ENCODE measurements at regions not wholly inside any gene's neighbourhood (a gene's known extent, or its start where the extent isn't known, plus 50 kb on each side); places are given as distances from the start of the nearest gene placed in this dataset.

GRCh38 chr5:124924729-124925128 is 178.3 kb upstream of the ZNF608 start:
- DNase-seq (ENCODE audit: low read depth in 3 of 3), result no peak

DNA sequence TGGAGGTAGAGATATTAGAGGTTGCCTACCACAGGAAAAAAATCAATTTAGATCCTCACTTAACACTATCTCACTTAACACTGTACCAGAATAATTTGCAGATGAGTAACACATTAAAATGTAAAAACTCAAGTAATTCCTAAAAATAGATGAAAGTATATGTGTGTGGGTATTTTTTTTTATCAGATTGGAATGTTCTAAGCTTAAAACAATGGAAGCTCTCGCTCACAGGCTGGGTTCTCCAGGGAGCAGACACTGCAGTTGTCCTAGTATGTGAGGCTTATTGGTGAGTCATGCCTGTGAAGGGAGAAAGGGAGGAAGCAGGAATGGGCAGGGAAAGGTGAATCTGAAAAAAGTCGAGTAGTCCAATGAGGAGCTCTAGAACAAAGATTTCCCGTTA is 181.3 kb upstream of the ZNF608 start:
- DNase-seq (ENCODE audit: low read depth in 3 of 3), result no peak

GRCh38 chr5:124929000-124929399 is 182.6 kb upstream of the ZNF608 start:
- DNase-seq (ENCODE audit: low read depth in 3 of 3), result no peak

DNA sequence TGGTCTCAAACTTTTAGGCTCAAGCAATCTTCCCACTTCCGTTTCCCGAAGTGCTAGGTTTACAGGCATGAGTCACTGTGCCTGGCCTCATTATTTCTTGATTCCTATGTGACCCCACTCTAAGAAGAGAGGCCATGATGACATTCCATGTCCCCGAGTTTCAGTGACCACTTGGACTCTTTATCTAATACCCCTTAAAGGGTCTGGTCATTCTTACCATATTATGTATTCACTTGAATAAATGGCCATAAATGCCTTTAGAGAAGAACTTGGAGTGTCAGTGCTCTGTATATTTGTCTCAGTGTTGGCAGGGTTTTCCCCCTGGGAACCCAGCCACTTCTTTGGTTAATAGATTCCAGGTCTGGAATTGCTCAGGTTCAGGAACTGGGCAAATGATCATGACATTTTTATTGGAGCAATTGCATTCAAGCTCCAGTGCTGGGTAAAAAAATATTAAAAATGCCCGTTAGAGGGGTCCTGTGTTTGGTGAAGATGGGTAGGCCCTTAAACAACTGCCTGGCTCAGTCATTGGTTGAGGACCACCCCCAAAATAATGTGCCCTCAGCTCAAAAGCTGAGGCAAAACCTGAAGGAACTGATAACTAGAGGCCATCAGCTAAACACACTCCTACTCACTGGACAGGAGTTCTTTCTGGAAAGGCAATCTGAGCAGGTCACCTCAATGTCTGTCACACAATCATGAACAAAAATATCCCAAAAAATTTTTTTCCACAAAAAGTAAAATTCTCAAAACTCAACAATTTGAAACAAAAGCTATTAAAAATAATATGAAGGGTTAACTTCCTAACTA is 186.6 kb upstream of the ZNF608 start:
- DNase-seq (ENCODE audit: low read depth in 3 of 3), result no peak

GRCh38 chr5:124935065-124935464 is 188.6 kb upstream of the ZNF608 start:
- DNase-seq (ENCODE audit: low read depth in 3 of 3), result no peak

DNA sequence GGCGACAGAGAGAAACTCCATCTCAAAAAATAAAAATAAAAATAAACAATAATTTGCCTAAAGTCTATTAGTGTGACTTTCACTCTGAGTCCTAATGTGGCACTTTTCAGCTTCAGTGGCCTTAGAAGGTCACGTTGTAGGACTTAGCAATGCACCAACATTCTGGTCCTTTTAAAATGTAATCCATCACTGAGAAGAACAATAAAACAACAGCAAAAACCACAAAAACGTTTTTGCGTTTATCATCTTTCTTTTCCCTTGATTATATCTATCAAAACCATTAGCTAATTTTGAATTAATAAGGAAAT is 190.1 kb upstream of the ZNF608 start:
- DNase-seq (ENCODE audit: low read depth in 3 of 3), result no peak

- DNase-seq (ENCODE audit: low read depth in 3 of 3), result no peak
Observed at GRCh38 chr5:124941051-124942049, 194.9 kb upstream of the ZNF608 start.

- no peak for DNase-seq (ENCODE audit: low read depth in 3 of 3)
Observed at GRCh38 chr5:124948062-124948753, 201.8 kb upstream of the ZNF608 start.

DNA sequence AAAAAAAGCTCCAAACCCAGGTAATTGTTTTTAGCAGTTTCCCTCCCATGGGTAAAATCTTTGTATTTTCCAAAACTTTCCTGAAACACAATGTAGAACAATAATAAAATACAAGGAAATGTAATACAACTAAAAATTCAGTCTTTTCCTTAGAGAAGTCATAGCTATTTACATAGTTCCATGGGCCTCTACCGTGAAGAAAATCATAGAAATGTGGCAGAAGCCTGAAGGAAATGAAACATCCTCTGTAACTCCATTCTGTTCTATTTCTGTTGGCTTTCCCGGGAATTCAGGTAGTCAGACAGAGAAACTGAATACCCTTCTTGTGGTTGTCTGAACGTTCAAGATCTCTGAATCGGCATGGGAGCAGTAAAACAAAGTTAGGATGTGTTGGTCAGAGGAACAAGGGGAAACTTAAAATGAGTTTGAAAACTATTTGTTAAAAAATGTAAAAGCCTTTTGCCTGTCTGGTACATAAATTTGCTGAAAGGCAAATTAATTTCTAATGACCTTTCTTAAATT is 202.4 kb upstream of the ZNF608 start:
- no peak for DNase-seq (ENCODE audit: low read depth in 3 of 3)

- no peak for DNase-seq (ENCODE audit: low read depth in 3 of 3)
Observed at GRCh38 chr5:124949862-124950261, 203.4 kb upstream of the ZNF608 start.

- DNase-seq (ENCODE audit: low read depth in 3 of 3), result no peak
Observed at GRCh38 chr5:124951105-124951504, 204.7 kb upstream of the ZNF608 start.

DNA sequence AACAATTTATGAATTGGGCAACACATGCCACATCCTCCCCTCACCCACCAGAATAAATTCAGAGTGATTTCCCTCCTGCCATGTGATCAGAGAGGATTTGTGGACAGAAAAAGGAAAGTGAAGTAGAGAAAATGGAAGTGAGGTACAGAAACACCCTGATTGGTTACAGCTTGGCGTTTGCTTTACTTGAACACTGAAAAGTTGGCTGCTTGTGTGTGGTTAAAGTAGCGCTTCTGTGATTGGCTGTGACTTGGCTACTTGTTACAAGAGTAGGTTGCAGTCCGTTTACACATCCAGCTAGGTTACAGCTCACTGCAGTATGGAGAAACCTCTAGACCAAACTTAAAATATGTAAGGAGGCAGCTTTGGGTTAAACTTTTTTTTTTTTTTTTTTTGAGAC is 205.2 kb upstream of the ZNF608 start:
- DNase-seq (ENCODE audit: low read depth in 3 of 3), result no peak

DNA sequence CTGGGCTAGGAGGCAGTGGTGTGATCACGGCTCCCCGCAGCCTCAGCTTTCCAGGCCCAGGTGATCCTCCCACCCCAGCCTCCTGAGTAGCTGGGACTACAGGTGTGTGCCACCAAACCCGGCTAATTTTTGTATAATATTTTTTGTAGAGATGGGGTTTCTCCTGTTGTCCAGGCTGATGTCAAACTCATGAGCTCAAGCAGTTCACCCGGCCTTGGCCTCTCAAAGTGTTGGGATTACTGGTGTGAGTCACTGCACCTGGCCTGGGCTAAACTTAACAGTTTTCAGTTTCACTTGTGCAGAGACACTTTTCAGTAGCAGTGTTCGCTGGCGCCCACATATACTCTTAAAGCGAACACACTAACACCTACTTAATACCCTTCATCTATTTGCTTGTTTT is 205.6 kb upstream of the ZNF608 start:
- no peak for DNase-seq (ENCODE audit: low read depth in 3 of 3)

- no peak for DNase-seq (ENCODE audit: low read depth in 3 of 3)
Observed at GRCh38 chr5:124952566-124952965, 206.1 kb upstream of the ZNF608 start.

GRCh38 chr5:124954784-124955183 is 208.3 kb upstream of the ZNF608 start:
- no peak for DNase-seq (ENCODE audit: low read depth in 3 of 3)

- DNase-seq (ENCODE audit: low read depth in 3 of 3), result no peak
Observed at GRCh38 chr5:124956471-124957029, 210.1 kb upstream of the ZNF608 start.

DNA sequence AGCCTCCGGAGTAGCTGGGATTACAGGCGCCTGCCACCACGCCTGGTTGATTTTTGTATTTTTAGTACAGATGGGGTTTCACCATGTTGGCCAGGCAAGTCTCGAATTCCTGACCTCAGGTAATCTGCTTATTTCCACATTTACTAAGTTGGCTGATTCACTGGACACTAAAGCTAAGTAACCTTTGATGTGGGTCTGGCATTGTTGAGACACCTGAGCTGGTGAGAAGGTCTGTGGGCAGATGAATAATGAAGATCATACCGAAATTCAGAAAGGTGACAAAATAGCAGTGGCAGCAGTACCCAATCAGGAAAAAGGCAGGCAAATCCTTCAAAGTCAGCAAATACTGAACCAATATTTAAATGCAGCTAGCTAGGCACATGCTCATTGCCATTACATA is 210.6 kb upstream of the ZNF608 start:
- DNase-seq (ENCODE audit: low read depth in 3 of 3), result no peak

DNA sequence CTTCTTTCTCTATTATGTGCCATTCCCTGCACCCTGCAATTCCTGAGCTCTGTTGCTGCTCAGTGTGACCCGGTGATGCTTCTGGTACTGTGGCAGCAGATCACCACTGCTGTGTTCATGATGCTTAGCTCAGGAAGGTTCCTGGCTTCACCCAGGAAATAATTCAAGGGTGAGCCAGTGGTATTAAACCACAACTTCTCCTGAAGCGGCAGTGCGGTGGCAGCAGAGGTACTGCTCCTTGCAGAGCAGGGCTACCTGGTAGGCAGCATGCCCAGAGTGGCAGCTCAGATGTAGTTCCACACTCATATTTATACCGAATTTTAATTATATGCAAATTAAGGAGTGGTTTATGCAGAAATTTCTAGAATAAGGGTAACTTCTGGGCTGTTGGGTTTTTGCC is 213.8 kb upstream of the ZNF608 start:
- no peak for DNase-seq (ENCODE audit: low read depth in 3 of 3)

DNA sequence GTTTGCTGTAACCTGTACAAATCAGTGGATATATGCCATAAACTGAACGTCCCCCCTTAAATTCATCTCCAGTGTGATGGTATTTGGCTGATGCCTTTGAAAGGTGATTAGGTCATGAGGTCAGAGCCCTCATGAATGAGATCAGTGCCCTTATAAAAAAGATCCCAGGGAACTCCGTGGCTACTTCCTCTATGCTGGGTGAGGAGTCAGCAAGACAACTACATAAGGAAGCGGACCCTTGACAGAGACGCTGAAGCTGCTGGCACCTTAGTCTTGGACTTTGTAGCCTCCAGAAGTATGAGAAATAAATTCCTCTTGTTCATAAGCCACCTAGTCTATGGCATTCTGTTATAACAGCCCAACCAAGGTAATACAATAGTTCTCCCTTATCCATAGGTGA is 215.1 kb upstream of the ZNF608 start:
- no peak for DNase-seq (ENCODE audit: low read depth in 3 of 3)

- DNase-seq (ENCODE audit: low read depth in 3 of 3), result no peak
Observed at GRCh38 chr5:124962111-124962510, 215.7 kb upstream of the ZNF608 start.

- no peak for DNase-seq (ENCODE audit: low read depth in 3 of 3)
Observed at GRCh38 chr5:124962735-124963134, 216.3 kb upstream of the ZNF608 start.

All from stimulated activated CD4-positive, alpha-beta T cell treated with anti-CD3 and anti-CD28 coated beads, TNF-alpha, amount 100 ng/mL, for 4 hours (primary cell).